ENCODE measurements at regions not wholly inside any gene's neighbourhood (a gene's known extent, or its start where the extent isn't known, plus 50 kb on each side); places are given as distances from the start of the nearest gene placed in this dataset.

DNA sequence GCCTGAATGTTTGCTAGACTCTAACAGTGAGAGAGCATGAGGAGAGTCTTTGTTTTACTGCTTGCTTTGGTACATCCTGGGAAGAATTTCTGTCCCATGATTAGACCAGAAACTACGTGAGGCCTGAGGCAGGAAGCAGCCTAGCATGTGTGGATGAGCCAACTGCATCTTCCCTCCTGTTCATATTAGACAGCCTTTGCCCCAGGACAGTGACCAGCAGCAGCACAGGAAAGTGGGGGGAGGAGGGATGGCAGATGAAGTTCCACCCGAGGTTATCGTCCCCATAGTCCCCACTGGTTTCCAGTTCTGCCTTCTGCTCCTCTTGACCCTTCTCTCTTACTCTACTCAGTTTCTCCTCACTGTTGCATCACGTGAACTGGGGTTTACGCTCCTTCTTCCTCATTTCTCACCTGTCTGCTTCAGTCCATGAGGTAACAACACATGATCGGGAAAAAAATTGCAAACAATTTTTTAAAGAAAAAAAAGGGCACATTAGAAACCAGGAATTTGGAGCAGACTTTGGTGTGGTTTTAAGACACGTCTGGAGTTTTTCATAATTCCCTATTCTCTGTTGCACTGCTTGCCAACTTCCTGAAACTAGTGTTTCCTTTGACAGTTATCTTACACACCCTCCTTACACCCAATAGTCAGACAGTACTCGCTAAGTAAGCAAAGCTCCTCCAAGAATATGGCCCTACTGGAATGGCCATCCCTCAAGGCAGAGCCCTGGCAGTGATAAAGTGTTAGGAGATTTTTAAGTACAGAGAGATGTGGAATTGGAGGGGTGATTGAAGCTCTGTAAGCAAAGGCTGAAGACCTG lies 84.1 kb downstream of the SNX18 start:
- DNase-seq: no peak

All from cerebellar nuclear complex (tissue), 1 donor.